ENCODE measurements at regions not wholly inside any gene's neighbourhood (a gene's known extent, or its start where the extent isn't known, plus 50 kb on each side); places are given as distances from the start of the nearest gene placed in this dataset.

- TF ChIP-seq CTCF (IDR thresholded peaks at IDR 0.05; ENCODE audit: low read depth, low read length, missing input control) (no peak), RAD21 (IDR thresholded peaks at IDR 0.05) (no peak)
Measured at GRCh38 chr16:59440502-59440901, 706.4 kb upstream of the GOT2 start.

All from liver (tissue), 3 donors.